Amygdala (tissue), 56 donors: ENCODE measurements at regions not wholly inside any gene's neighbourhood (a gene's known extent, or its start where the extent isn't known, plus 50 kb on each side); places are given as distances from the start of the nearest gene placed in this dataset.
"Not testable (repeated sequence)": the region's sequence is repeated elsewhere in the genome, so short reads cannot be mapped to it uniquely, and the experiment has no call there.

Source experiments
- DNase-seq, 56 donors: peaks; one replicate each; lab custom pipeline; 2025; lab: John Stamatoyannopoulos, UW

DNA sequence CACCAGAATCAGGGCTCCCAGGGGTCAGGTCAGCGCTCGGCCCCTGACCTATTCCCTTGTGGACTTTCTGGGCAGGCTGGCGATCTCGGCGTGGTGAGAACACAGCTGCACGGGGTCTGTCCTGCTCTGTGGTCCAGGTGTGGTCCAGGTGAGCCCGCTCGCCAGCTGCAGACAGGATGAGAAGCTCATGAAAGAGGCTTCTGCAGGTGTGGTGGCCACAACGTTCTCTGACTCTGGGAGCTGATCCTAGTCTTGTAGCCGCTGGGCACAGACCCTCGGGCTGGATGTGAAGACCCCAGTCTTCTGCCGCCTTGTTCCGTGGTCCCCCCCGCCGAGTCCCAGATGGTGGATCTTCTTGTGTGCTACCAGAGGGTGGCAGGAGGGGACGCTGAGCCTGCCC lies 129.7 kb downstream of the RTP5 start:
- DNase-seq: no peak

DNA sequence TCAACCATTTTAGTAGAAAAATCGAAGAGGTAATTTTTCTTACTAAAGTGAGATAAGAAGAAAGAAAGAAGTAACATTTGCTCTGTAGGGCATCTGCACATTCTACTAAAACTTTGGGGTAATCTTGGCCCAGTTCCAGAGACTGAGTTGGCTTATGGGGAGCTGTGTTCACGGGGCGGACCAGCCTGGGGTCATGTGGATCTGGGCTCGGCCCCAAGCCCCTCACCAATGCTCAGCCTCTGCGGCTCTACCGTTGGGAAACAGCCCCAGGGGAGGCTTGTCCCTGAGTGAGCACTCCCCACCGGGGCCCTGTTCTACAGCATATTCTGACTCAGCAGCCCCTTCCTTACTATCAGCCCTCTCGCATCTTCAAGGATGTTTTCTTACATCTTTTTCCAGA lies 132.3 kb downstream of the RTP5 start:
- DNase-seq: no peak

DNA sequence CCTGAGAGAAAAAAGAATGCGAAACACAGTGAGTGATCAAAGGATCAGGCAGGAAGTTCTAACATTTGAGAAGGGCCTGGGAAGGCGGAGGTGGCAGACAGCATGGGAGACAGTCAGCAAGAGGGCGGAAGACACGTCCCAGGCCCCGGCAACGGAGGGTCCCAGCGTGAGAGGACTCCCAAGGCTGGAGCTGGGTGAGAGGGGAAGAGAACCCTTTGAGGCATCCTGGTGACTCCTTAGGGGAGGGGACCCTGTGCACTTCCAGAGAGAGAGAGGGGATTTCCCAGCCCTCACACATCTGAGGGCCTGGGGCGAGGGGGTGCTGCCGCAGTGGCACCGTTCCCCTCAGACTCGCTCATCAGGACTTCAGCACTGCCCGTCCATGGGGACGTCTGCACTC lies 133.4 kb downstream of the RTP5 start:
- DNase-seq: no peak

DNA sequence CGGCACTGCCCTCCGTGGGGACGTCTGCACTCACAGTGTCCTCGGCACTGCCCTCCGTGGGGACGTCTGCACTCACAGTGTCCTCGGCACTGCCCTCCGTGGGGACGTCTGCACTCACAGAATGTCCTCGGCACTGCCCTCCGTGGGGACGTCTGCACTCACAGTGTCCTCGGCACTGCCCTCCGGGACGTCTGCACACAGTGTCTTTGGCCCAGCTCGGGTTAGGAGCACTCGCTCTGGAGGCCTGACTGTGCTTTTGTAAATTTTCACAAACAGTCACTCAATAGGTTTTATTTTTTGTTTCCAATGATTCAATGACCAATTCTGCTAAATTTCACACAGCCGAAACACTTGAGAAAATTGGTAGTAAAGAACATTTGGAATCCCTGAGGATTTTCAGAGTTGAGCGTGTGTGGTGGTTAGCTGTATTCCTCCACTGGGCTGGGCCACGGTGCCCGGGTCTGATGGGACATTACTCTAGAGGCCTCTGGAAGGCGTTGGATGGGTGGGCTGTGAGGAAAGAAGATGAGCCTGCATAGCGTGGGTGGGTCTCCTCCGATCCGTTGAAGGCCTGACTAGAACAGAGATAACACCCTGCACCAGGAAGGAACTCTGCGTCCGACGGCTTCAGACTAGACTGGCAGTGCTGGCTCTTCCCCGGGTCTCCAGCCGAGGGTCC lies 134.8 kb downstream of the RTP5 start:
- DNase-seq: no peak

DNA sequence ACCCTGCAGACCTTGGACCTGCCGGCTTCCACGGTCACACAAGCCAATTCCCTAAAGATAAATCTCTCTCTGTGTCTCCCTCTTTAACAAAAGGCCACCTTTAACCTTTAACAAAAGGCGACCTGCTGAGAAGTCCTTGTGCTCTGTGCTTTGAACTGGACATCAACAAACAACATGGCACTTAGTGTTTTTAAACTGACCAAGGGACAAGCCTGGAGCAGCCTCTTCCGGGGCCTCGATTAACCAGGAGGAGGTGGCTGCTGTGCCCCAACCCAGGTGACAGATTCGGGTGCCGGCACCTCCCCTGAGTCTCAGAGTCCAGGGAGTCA lies 135.3 kb downstream of the RTP5 start:
- no peak for DNase-seq

DNA sequence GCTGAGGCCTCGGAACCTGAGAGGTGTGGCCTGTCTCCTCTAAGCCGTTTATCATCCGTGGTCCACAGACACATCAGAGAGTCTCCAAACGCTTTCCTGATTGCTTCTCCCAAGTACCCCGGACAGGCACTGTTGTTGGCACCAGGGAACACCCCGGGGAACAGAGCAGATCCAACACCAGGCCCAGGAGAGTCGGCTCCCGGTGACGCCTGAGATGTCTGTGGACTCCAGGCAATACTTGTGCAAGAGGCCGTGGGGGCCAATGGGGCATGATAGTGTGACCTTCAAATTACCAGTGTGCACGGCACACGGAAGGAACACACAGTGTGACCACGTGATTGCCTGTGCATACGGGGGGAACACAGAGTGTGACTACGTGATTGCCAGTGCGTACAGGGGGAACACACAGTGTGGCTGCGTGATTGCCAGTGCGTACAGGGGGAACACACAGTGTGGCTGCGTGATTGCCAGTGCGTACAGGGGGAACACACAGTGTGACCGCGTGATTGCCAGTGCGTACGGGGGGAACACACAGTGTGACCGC lies 136.6 kb downstream of the RTP5 start:
- DNase-seq: not testable (repeated sequence)

DNA sequence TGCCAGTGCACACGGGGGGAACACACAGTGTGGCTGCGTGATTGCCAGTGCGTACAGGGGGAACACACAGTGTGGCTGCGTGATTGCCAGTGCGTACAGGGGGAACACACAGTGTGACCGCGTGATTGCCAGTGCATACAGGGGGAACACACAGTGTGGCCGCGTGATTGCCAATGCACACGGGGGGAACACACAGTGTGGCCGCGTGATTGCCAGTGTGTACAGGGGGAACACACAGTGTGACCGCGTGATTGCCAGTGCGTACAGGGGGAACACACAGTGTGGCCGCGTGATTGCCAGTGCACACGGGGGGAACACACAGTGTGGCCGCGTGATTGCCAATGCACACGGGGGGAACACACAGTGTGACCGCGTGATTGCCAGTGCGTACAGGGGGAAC lies 139.4 kb downstream of the RTP5 start:
- not testable (repeated sequence) for DNase-seq

DNA sequence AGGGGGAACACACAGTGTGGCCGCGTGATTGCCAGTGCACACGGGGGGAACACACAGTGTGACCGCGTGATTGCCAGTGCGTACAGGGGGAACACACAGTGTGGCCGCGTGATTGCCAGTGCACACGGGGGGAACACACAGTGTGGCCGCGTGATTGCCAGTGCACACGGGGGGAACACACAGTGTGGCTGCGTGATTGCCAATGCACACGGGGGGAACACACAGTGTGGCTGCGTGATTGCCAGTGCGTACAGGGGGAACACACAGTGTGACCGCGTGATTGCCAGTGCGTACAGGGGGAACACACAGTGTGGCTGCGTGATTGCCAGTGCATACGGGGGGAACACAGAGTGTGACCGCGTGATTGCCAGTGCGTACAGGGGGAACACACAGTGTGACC lies 140.3 kb downstream of the RTP5 start:
- not testable (repeated sequence) for DNase-seq

DNA sequence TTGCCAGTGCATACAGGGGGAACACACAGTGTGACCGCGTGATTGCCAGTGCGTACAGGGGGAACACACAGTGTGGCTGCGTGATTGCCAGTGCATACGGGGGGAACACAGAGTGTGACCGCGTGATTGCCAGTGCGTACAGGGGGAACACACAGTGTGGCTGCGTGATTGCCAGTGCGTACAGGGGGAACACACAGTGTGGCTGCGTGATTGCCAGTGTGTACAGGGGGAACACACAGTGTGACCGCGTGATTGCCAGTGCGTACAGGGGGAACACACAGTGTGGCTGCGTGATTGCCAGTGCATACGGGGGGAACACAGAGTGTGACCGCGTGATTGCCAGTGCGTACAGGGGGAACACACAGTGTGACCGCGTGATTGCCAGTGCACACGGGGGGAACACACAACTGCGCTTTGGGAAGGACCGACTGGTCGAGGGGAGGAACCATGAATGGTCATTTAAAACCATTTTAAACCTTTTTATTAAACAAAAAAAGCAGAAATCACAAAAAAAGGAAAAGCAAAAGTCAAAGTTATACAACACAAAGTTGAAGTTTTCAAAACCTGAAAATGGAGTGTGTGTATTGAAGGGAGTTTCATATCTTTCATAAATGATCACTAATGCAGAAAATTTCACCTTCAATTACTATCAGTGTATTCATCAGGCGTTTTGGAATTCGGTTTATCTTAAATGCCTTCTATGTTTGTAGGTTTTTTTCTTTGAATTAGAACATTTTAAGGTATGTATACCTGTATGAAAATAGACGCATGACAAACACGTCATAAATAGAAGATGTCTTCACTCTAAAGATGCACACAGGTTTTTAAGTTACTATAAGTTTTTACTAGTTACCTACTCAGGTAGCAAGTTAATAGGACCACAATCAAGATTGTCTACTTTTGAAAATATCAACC lies 141.0 kb downstream of the RTP5 start:
- not testable (repeated sequence) for DNase-seq

DNA sequence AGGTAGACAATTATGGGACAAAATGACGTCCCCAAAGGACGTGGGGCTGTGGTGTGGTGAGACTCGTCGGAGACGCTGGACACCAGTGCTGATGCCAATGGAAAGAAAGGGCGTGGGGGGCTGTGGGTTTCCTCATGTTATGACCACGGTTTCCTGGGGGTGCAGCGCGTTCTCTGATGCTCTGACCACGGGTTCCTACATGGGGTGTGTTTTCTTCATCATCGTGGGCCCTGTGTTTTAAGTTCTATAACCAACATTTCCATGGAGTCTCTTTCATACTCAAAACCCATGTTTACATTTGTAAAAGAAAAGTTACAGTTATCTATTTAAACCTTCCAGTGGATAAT lies 141.6 kb downstream of the RTP5 start:
- no peak for DNase-seq

DNA sequence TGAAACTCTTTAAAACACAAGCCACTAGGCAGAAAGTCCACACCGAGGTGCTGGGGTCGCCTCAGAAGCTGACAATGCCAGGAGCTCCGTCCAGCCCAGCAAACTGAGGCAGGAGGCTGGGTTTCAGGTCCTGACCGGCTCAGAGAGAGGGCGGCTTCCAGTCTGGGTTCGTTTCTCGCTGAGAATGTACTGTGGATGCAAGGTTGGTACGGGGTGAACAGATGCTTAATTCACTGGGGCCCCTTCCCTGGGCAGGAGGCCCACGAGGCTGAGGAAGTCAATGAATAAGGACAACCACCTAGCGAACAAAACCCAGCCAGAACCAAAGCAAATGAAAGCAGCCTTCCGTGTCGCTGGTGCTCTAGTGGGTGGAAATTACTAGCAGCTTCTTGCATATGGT lies 142.0 kb downstream of the RTP5 start:
- no peak for DNase-seq

DNA sequence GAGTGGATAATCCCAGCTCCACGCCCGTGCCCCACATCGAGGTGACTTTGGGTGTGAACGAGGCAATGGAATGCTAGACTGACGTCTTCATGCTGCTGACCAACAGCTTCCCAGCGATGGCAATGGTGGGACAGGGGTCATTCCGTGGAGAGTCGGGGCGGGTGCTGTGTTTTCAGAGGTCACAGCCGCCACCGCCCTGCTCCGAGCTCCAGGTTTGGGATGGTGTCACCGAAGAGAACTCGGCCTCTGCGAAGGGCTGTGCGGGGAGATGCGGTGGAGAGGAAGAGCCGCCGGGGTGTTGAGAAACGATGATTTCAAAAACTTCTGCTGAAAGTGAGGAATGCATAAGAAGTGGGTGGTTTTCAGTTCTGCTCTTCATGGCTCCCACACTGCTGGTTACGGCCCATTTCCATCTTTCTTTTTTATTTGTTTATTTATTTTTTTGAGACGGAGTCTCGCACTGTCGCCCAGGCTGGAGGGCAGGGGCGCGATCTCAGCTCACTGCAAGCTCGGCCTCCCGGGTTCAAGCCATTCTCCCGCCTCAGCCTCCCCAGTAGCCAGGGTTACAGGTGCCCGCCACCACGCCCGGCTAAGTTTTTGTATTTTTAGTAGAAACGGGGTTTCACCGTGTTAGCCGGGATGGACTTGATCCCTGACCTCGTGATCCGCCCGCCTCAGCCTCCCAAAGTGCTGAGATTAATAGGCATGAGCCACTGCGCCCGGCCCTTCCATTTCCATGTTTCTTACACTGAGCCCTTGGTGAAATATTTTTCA lies 142.6 kb downstream of the RTP5 start:
- DNase-seq: no peak

DNA sequence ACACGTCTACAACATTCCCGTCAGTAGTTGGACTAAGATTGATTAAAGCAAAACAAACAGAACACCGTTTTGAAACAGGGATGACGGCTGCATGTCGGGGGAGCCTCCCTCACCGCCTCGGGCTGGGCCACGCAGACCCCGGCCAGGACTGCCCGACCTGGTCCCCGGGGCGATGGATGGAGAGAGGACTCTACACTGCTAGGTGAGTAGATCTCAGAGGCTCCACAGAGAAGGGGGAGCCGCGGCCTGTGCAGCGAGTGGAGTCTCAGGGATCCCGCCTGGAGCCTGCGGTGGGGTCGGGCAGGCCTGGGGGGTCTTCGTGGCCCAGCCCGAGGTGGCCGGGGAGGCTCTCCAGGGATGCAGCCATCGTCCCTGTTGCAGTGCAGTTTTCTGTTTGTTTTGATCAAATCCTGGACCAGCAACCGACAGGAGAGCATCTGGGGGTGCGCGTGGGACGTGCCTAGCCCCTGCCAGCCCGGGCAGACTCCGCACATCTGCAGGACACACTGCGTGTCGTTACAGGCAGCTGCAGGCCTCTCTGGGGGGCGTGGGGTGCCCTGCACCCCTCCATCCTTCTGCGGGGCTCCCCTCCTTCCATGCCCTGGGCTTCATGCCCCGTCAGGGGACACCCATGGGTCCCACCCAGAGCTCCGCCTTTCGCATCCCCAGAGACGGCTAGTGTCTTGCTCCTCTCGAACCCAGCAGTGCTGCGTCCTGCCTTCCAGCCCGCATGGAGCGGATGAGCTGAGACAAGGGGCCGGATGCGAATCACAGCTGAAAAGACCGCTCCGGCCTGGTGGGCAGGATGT lies 143.6 kb downstream of the RTP5 start:
- DNase-seq: no peak

DNA sequence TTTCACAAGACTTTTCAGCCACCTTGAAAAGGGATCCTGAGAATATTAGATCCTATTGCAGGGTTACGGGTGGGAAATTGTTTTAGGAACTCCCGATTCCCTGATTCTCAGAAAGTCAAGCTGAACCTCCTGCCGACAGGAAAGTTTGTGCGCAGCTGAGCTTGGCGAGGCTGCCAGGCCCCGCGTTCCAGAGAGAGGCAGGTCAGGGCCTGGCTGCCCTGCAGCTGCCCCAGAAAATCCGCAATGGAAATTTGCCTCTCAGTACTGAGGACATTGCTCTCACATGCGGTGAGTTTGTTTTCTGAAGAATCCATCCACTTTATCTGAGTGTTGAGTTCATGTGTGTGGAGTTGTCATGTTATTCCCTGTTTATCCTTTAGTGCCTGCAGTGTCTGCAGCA lies 144.2 kb downstream of the RTP5 start:
- DNase-seq: no peak

DNA sequence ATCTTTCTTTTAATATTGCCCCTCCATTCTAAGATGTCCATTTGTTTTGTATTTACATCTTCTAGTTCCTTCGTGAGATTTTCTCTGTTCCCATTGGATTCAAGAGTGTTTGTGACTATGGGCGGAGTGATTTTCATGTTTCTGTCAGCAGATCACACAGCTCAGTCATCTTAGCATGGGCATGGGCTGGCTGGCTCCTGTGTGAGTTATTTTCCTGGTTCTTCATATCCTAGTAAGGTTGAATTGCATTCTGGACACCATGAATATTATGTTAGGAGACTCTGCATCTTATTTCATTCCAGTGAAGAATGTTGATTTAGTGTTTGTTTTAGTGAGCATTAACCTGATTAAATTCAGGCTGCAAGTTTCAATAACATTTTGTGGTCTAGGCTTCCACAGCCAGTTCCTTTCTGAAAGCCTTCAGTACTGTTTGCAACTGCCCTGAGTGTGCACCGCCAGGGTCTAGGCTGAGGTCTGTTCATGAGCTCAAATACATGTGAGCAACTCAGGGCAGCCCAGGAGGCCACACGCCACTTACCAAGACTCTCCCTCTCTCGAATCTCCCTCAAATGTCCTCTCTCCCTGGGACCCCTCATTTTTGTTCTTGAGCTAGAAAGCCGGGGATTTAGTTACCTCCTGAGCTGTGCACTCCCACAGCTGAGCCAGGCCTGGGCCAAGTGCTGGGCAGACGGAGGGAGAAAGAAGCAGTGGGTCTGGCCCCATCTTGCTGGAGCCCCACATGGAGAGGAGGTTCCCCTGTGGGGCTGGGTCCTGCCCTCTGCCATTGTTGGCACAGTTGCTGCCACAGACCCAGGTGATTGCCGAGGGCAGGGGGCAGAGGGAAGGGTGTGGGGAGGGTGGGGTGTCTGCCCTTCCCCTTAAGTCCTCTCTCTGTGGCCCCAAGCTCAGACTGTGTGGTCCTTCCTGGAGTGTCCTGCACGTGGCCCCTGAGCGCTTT lies 145.9 kb downstream of the RTP5 start:
- DNase-seq: no peak

DNA sequence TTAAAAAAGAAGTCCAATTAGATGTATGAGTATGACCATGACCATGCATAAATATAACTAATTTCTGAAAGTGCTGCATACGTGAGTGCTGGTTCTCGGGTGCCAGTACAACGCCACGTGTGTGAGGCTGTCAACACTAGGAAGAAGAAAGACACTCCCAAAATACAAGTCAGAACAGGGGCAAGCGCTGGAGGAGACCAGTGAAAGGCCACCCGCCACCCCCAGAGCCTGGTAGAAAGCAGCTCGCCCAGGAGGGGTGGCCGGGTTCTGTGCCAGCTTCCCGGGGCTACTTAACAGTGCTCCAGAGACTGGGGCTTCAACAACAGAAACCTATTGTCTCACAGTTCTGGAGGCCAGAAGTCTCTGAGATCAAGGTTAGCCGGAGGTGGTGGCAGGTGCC lies 147.6 kb downstream of the RTP5 start:
- DNase-seq: no peak

DNA sequence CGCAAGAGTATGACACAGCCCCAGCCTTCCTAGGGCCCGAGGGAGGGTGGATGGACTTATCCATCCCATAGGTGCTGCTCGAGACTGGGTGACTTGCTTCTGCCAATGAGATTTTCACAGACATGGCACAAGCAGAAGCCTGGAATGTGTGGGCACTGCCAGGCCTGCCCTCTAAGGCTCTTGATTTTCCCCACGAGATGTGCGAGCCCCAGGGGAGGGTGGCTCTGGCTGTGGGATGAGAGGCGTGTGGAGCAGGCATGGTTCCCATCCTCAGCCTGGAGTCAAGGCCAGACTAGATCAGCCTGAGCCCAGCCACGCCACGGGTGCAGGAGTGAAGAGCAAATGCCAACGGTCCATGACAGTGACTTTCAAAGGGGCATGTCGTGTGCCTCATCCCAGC lies 148.9 kb downstream of the RTP5 start:
- not testable (repeated sequence) for DNase-seq

DNA sequence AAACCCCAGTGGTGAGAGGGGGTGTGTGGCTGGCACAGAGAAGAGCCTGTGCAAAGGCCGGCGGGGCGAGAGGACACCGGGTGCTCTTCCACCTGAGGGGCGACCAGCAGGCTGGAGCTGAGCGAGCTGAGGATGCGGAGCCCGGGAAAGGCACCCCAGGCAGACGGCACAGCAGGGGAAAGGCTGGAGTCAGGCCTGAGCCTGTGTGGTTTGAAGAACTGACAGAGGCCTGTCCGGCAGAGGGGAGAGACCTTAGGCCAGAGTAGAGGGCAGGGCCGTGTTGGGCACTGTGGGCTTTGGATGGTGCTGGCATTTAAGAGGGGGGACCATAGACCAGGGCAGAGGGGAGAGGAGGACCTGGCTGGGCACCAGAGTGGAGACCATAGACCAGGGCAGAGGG lies 149.8 kb downstream of the RTP5 start:
- DNase-seq: no peak
